IMR-90 (cell line): ENCODE measurements at regions not wholly inside any gene's neighbourhood (a gene's known extent, or its start where the extent isn't known, plus 50 kb on each side); places are given as distances from the start of the nearest gene placed in this dataset.

ENCODE experiments used
- BHLHE40 ChIP-seq: fragments of 150-350 bp; IDR thresholded peaks from 2 replicates; pipeline ENCODE4 v1.6.1; 2016; ENCODE audit warnings: mild to moderate bottlenecking, low read depth, low read length
- CEBPB ChIP-seq: IDR thresholded peaks from 2 replicates; pipeline ENCODE4 v1.6.1; 2012; ENCODE audit warnings: low read depth, low read length, improper control_type of control experiment
- CHD1 ChIP-seq: IDR thresholded peaks from 2 replicates; pipeline ENCODE4 v1.6.1; 2012; ENCODE audit warnings: low read depth, low read length, improper control_type of control experiment
- FOS ChIP-seq: fragments of 150-350 bp; IDR thresholded peaks from 2 replicates; pipeline ENCODE4 v1.6.1; 2016; ENCODE audit warnings: low read depth, low read length
- MAZ ChIP-seq: IDR thresholded peaks from 2 replicates; pipeline ENCODE4 v1.6.1; 2012; ENCODE audit warnings: low read depth, mild to moderate bottlenecking, low read length, improper control_type of control experiment, moderate library complexity, borderline replicate concordance
- MXI1 ChIP-seq: IDR thresholded peaks from 2 replicates; pipeline ENCODE4 v1.6.1; 2012; ENCODE audit warnings: low read depth, mild to moderate bottlenecking, low read length, moderate library complexity, borderline replicate concordance
- POLR2A ChIP-seq: IDR thresholded peaks from 2 replicates; pipeline ENCODE4 v1.6.1; 2012; ENCODE audit warnings: mild to moderate bottlenecking, low read depth, low read length
- RAD21 ChIP-seq: IDR thresholded peaks from 2 replicates; pipeline ENCODE4 v1.6.1; 2012; ENCODE audit warnings: low read length, improper control_type of control experiment
- RCOR1 ChIP-seq: IDR thresholded peaks from 2 replicates; pipeline ENCODE4 v1.6.1; 2012; ENCODE audit warnings: mild to moderate bottlenecking, low read length, improper control_type of control experiment; ENCODE audit not compliant: insufficient replicate concordance
- RFX5 ChIP-seq: IDR thresholded peaks from 2 replicates; pipeline ENCODE4 v1.8.0; 2012; ENCODE audit warnings: low read depth, mild to moderate bottlenecking, low read length, moderate library complexity
- SMC3 ChIP-seq: fragments of 150-350 bp; IDR thresholded peaks from 2 replicates; pipeline ENCODE4 v1.6.1; 2016; ENCODE audit warnings: low read depth, mild to moderate bottlenecking, antibody characterized with exemption, low read length, moderate library complexity
- TF ChIP-seq, protein P1 (sequence below): conservative IDR thresholded peaks from 2 replicates; pipeline ENCODE4 v1.5.1; 2012; ENCODE audit warnings: mild to moderate bottlenecking, low read depth, low read length, improper control_type of control experiment
- TF ChIP-seq, protein P2 (sequence below): fragments of 150-350 bp; IDR thresholded peaks from 2 replicates; pipeline ENCODE4 v1.6.1; 2017; ENCODE audit warnings: mild to moderate bottlenecking, antibody characterized with exemption, low read length, low read depth

DNA sequence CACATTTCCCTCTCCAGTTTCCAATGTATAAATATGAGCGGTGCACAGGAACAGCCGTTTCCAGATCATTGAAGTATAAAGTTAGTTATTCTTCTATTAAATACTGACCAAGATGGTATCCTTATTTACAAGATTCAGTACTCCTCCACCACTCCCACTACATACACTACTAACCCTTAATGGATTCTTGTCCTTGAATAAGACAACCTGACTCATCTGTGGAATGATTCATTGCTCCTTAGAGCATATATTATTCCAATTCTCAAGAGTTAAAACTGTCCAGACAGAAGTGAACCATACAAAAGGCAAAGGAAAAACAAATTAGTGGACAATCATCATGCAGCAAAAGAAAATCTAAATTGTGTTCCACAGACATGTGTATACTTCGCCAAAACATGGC is 373.3 kb downstream of the IDS start:
- TF ChIP-seq CEBPB (no peak), MXI1 (no peak), BHLHE40 (no peak), CHD1 (no peak), RCOR1 (no peak), MAZ (no peak), SMC3 (no peak), FOS (no peak), POLR2A (no peak), RFX5 (no peak), RAD21 (no peak)
- TF ChIP-seq, protein P1, sequence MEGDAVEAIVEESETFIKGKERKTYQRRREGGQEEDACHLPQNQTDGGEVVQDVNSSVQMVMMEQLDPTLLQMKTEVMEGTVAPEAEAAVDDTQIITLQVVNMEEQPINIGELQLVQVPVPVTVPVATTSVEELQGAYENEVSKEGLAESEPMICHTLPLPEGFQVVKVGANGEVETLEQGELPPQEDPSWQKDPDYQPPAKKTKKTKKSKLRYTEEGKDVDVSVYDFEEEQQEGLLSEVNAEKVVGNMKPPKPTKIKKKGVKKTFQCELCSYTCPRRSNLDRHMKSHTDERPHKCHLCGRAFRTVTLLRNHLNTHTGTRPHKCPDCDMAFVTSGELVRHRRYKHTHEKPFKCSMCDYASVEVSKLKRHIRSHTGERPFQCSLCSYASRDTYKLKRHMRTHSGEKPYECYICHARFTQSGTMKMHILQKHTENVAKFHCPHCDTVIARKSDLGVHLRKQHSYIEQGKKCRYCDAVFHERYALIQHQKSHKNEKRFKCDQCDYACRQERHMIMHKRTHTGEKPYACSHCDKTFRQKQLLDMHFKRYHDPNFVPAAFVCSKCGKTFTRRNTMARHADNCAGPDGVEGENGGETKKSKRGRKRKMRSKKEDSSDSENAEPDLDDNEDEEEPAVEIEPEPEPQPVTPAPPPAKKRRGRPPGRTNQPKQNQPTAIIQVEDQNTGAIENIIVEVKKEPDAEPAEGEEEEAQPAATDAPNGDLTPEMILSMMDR: no peak
- TF ChIP-seq, protein P2, sequence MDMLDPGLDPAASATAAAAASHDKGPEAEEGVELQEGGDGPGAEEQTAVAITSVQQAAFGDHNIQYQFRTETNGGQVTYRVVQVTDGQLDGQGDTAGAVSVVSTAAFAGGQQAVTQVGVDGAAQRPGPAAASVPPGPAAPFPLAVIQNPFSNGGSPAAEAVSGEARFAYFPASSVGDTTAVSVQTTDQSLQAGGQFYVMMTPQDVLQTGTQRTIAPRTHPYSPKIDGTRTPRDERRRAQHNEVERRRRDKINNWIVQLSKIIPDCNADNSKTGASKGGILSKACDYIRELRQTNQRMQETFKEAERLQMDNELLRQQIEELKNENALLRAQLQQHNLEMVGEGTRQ: no peak
